Mesodermal cell (in vitro differentiated cells): ENCODE measurements at regions not wholly inside any gene's neighbourhood (a gene's known extent, or its start where the extent isn't known, plus 50 kb on each side); places are given as distances from the start of the nearest gene placed in this dataset.

Source experiments
- H3K27ac ChIP-seq: 2 replicates; pipeline ENCODE4 v1.7.0; 2013; ENCODE audit warnings: mild to moderate bottlenecking, low read depth, low read length, moderate library complexity; ENCODE audit not compliant: severe bottlenecking
- H3K36me3 ChIP-seq: 2 replicates; pipeline ENCODE4 v1.7.1; 2013; ENCODE audit warnings: mild to moderate bottlenecking, low read length, moderate library complexity; ENCODE audit not compliant: control insufficient read depth, insufficient read depth
- H3K4me1 ChIP-seq: one replicate; pipeline ENCODE4 v1.7.1; 2013; ENCODE audit warnings: mild to moderate bottlenecking, low read length; ENCODE audit not compliant: insufficient read depth, control insufficient read depth, poor library complexity, severe bottlenecking
- H3K4me3 ChIP-seq: 2 replicates; pipeline ENCODE4 v1.7.0; 2013; ENCODE audit warnings: low read length, control low read depth, mild to moderate bottlenecking; ENCODE audit not compliant: insufficient read depth, poor library complexity, severe bottlenecking; ENCODE audit errors: extremely low read depth
- H3K9me3 ChIP-seq: 2 replicates; pipeline ENCODE4 v1.7.1; 2013; ENCODE audit warnings: mild to moderate bottlenecking, low read length, moderate library complexity; ENCODE audit not compliant: control insufficient read depth
- WGBS, 2 experiments: methylation state at CpG; one replicate each; pipeline ENCODE4 v1.1.5; 2013; ENCODE audit warnings: missing lambda C conversion rate in 2 of 2; ENCODE audit not compliant: insufficient coverage in 2 of 2; 5-methylcytosine and 5-hydroxymethylcytosine counted together

DNA sequence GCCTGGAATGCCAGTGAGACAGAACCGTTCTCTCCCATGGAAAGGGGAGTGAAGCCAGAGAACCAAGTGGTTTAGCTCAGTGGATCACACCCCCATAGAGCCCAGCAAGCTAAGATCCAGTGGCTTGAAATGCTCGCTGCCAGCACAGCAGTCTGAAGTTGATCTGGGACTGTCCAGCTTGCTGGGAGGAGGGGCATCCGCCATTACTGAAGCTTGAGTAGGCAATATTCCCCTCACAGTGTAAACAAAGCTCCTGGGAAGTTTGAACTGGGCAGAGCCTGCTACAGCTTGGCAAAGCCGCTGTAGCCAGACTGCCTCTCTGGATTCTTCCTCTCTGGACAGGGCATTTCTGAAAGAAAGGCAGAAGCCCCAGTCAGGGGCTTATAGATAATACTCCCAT, 374.3 kb upstream of the DCN start:
- H3K36me3 ChIP-seq: no peaks in the 10 kb centered on the region
- 86 to 97% methylated on average over 2 to 4 of the region's 4 CpGs for WGBS, 2 experiments
- H3K27ac ChIP-seq: no peak overlapping the region
- no peak overlapping the region for H3K4me3 ChIP-seq
- no peaks in the 10 kb centered on the region for H3K9me3 ChIP-seq
- no peaks in the 10 kb centered on the region for H3K4me1 ChIP-seq

DNA sequence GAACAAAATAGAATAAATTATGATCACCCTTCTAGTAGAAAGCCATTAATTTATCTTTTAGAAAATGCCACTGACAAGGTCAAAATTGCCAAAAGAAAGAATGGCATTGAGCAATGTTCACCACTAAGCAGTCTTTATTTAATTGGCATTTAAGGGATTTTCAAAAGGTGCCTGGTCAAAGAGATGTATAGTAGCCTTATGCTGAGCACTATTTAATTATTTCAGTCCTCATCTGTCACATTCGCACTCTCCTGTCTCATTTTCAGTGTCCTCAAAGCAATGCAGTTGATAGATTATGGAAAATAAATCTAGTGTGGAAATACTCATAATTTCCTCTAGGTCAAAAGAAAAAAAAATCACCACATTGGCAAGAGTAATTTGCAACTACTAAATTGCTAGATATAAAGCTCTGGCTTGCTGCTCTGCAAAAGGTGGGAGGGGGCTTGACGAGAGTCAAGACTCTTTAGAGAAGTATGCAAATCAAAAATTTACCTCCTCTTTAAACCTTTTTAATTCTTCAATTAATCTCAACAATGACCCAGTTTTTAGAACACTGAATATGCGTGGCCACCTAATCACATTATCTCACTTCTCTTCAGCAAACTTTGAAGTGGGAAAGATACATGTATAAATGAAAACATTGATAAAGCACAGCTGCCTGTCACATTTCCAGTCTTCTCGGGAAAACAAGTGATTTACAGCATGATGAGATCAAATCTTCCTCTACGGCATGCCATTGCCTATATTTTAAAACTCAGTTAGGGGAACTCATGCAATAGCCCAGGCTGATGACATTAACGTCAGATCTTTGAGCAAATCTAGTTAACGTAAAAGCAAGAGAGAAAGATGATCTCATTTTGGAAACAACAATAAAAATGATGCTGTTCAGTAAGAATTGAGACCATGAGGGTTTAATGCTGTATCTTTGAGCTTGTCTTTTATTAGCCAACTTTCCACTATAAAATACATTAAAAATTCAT, 373.1 kb upstream of the DCN start:
- H3K4me1 ChIP-seq: no peaks in the 10 kb centered on the region
- H3K9me3 ChIP-seq: no peaks in the 10 kb centered on the region
- H3K36me3 ChIP-seq: no peaks in the 10 kb centered on the region
- no peak overlapping the region for H3K4me3 ChIP-seq
- 82 to 88% methylated on average over 3 to 4 of the region's 7 CpGs for WGBS, 2 experiments
- H3K27ac ChIP-seq: no peak overlapping the region

DNA sequence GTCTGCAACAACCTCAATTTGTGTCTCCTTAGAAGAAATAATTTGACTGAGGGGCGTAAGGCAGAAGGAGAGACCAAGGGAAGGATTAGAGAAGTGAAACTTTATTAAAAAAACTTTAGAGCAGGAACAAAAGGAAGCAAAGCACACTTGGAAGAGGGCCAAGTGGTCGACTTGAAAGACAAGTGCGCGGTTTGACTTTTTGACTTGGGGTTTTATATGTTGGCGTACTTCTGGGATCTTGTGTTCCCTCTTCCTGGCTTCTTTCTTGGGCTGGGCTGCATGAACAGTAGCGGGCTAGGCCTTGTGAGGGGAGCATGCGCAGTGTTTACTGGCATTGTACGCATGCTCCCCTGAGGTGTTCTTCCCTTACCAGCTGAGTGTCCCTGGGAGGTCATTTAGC, 369.3 kb upstream of the DCN start:
- Histone ChIP-seq H3K27ac (no peak overlapping the region), H3K9me3 (no peaks in the 10 kb centered on the region), H3K36me3 (no peaks in the 10 kb centered on the region), H3K4me1 (no peaks in the 10 kb centered on the region), H3K4me3 (no peak overlapping the region)
- 95 to 99% methylated on average over 7 to 8 of the region's 8 CpGs for WGBS, 2 experiments

DNA sequence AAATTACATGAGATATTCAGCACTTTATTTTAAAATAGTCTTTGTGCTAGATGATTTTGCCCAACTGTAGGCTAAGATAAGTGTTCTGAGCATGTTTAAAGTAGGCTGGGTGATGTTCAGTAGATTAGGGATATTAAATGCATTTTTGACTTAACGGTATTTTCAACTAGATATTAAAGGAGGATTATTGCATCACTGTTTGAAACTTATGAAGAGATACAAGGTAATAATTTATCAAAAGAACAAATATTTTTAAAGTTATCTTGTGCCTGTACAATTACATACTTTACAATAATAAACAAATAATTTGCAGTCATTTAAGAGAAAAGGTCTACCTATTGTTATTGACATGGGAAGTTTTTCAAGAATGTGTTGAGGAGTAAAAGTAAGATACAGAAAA, 368.6 kb upstream of the DCN start:
- Histone ChIP-seq H3K9me3 (no peaks in the 10 kb centered on the region), H3K36me3 (no peaks in the 10 kb centered on the region), H3K4me3 (no peak overlapping the region), H3K4me1 (no peaks in the 10 kb centered on the region), H3K27ac (no peak overlapping the region)
- WGBS, 2 experiments: no CpG with 5 or more reads among the region's 1 CpG

DNA sequence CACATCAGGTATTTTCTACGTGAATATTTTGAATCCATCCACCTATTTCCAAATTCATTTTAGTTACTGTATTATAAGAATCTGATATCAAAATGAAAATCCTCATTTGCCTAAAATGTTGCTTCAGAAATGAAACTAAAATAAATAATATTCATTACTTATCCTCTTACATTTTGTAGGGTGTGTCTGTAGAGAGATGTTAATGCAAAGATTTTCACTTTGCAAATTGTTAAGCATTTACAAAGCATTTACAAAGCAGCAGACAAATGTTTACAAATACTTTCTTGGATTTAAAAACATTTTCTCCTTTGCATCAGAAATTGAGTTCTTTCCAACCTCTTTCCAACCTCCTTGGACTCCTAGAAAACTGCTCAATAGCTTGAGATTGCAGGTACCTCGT, 360.0 kb upstream of the DCN start:
- no peak overlapping the region for H3K4me3 ChIP-seq
- 60% methylated on average over 1 of the region's 2 CpGs; no CpG with 5 or more reads in 1 of the 2 experiments for WGBS, 2 experiments
- H3K27ac ChIP-seq: no peak overlapping the region
- H3K9me3 ChIP-seq: no peaks in the 10 kb centered on the region
- no peaks in the 10 kb centered on the region for H3K4me1 ChIP-seq
- no peaks in the 10 kb centered on the region for H3K36me3 ChIP-seq

DNA sequence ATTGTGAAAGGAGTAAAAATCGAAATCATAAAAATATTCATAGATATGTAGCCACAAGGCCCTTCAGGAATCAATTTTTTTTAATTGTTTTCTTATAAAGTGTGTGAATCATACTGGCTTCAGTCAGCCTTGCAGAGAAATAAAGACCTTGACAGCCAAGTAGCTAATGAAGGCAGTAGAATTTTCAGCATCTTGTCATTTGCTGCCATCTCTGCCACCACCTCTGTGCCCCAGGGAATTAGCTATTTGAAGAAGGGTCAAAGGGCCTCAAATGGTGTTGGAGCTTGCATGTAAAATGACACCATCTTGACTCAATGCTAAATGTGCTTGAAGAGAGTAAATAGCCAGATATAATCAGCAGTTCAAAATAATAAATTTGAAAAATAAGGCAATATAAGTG, 359.4 kb upstream of the DCN start:
- H3K36me3 ChIP-seq: no peaks in the 10 kb centered on the region
- H3K4me1 ChIP-seq: no peaks in the 10 kb centered on the region
- no peaks in the 10 kb centered on the region for H3K9me3 ChIP-seq
- H3K4me3 ChIP-seq: no peak overlapping the region
- H3K27ac ChIP-seq: no peak overlapping the region
- WGBS, 2 experiments: no CpG with 5 or more reads among the region's 1 CpG

DNA sequence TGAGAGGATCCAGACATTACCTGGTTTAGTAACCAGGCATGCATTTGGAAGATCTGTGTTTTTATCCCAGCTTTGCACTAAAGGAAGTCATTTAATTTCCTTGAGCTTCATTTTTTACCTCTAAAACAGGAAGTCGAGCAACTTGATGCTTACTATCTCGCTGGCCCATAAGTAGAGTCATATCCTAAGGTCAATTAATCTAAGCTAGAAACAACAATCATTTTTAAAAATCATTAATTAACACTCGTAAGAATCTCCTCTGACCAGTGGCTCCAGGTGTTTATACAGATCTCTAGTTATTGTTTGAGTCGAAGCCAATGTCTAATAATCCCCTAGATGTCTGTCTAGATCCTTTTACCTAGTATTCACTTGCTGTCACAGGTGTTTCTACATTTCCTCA, 355.8 kb upstream of the DCN start:
- Histone ChIP-seq H3K27ac (no peak overlapping the region), H3K36me3 (no peaks in the 10 kb centered on the region), H3K4me1 (no peaks in the 10 kb centered on the region), H3K9me3 (no peaks in the 10 kb centered on the region), H3K4me3 (no peak overlapping the region)
- 91 to 92% methylated on average over 2 to 4 of the region's 4 CpGs for WGBS, 2 experiments

DNA sequence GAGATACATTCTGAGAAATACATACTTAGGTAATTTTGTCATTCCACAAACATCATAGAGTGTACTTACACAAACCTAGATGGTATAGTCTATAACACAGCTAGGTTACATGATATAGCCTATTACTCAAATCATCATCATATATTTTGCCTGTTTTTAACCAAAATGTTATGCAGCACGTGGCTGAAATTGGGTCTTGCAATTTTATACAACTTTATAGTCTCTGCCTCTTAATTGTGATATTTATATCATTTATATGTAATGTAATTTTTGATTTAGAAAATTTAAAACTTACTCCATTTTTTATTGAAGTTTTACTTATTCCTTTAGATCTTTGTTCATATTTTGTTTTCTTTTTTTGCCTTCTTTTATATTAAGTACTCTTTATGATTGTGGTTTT, 350.7 kb upstream of the DCN start:
- Histone ChIP-seq H3K36me3 (no peaks in the 10 kb centered on the region), H3K27ac (no peak overlapping the region), H3K9me3 (no peaks in the 10 kb centered on the region), H3K4me1 (no peaks in the 10 kb centered on the region), H3K4me3 (no peak overlapping the region)
- WGBS, 2 experiments: no CpG with 5 or more reads among the region's 1 CpG

DNA sequence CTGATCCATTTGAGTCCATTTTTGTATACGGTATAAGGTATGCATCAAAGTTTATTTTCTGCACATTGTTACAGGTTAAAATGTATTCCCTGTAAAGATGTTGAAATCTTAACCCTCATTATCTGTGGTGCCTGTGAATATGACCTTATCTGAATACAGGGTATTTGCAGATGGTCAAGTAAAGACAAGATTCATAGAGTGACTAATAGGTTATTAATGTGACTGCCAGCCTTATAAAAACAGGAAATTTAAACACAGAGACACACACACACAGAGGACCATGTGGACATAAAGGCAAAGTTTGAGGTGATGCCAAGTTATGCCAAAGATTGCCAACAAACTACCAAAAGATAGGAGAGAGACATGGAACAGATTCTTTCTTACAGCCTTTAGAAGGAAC, 347.2 kb upstream of the DCN start:
- no CpG with 5 or more reads among the region's 1 CpG for WGBS, 2 experiments
- no peak overlapping the region for H3K27ac ChIP-seq
- H3K4me3 ChIP-seq: no peak overlapping the region

DNA sequence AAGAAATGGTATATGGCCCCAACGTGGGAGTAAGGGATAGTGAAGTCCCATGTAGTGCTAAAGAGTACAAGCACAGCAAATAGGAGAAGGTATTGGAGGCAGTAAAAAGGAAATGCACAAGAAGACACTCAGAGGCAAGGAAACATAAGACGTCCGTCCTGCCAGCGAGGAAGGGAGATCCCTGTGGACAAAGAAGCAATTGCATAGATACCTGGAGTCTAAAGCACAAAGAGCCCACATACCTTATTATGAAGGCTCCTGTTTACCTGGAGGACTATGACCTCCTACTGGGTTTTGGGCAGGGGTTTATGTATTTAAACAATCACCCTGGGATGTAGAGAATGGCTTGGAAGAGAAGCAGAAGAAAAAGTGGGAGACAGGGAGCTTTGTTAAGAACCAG, 341.2 kb upstream of the DCN start:
- no peak overlapping the region for H3K27ac ChIP-seq
- no peak overlapping the region for H3K4me3 ChIP-seq
- H3K9me3 ChIP-seq: no peaks in the 10 kb centered on the region
- no peaks in the 10 kb centered on the region for H3K36me3 ChIP-seq
- WGBS, 2 experiments: 81 to 89% methylated on average over 4 of the region's 4 CpGs
- H3K4me1 ChIP-seq: no peaks in the 10 kb centered on the region

More for the DNA sequence above, 347.2 kb upstream of the DCN start:
- no peaks in the 10 kb centered on the region for H3K9me3 ChIP-seq
- no peaks in the 10 kb centered on the region for H3K4me1 ChIP-seq
- H3K36me3 ChIP-seq: no peaks in the 10 kb centered on the region

DNA sequence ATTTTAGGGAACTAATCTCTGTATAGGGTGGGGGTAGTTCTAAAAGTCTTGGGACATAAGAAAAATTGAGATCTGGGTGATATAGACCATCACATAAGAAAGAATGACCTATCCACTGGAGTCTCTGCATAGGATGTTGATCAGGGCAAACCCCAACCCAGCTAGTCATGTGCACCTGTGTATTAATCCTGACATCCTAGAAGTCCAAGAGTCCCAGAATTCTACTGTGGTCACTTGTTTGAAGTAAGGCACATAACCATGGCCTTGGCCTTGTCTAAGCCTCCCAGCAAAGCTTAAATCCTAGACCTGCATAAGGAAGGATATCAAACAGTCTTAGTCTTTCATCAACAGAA, 334.1 kb upstream of the DCN start:
- Histone ChIP-seq H3K27ac (no peak overlapping the region), H3K4me1 (no peaks in the 10 kb centered on the region), H3K4me3 (no peak overlapping the region), H3K9me3 (no peaks in the 10 kb centered on the region), H3K36me3 (no peaks in the 10 kb centered on the region)
